NB4 (cell line): ENCODE measurements at regions not wholly inside any gene's neighbourhood (a gene's known extent, or its start where the extent isn't known, plus 50 kb on each side); places are given as distances from the start of the nearest gene placed in this dataset.

Source experiments
- CTCF ChIP-seq: IDR thresholded peaks from one replicate; pipeline ENCODE4 v1.5.1; 2012; ENCODE audit warnings: low read depth, low read length
- MAX ChIP-seq: IDR thresholded peaks from 2 replicates; pipeline ENCODE4 v1.6.1; 2011; ENCODE audit warnings: low read depth, low read length
- POLR2A ChIP-seq: IDR thresholded peaks from 2 replicates; pipeline ENCODE4 v1.6.1; 2011; ENCODE audit warnings: mild to moderate bottlenecking; ENCODE audit not compliant: insufficient read length; ENCODE audit errors: extremely low read depth

GRCh38 chr12:107322063-107322462 lies 228.7 kb upstream of the CRY1 start:
- no peak for TF ChIP-seq CTCF
- TF ChIP-seq POLR2A = no peak
- TF ChIP-seq MAX = no peak
